AG10803 (cell line): ENCODE measurements at regions not wholly inside any gene's neighbourhood (a gene's known extent, or its start where the extent isn't known, plus 50 kb on each side); places are given as distances from the start of the nearest gene placed in this dataset.

Source experiments
- DNase-seq: peaks from one replicate; pipeline ENCODE4 v3.0.0; 2010; ENCODE audit warnings: low read depth
- H3K4me3 ChIP-seq: 2 replicates; pipeline ENCODE4 v1.5.1; 2011; ENCODE audit warnings: mild to moderate bottlenecking, low read length, control low read depth
- TF ChIP-seq, protein P1 (sequence below): conservative IDR thresholded peaks from 2 replicates; pipeline ENCODE4 v1.5.1; 2011; ENCODE audit warnings: mild to moderate bottlenecking, low read length, control low read depth, inconsistent platforms

GRCh38 chr13:84954636-84955035 is 844.6 kb downstream of the SLITRK6 start:
- H3K4me3 ChIP-seq = no peak overlapping the region

GRCh38 chr13:84951128-84951527 is 848.1 kb downstream of the SLITRK6 start:
- H3K4me3 ChIP-seq = no peak overlapping the region
- TF ChIP-seq, protein P1, sequence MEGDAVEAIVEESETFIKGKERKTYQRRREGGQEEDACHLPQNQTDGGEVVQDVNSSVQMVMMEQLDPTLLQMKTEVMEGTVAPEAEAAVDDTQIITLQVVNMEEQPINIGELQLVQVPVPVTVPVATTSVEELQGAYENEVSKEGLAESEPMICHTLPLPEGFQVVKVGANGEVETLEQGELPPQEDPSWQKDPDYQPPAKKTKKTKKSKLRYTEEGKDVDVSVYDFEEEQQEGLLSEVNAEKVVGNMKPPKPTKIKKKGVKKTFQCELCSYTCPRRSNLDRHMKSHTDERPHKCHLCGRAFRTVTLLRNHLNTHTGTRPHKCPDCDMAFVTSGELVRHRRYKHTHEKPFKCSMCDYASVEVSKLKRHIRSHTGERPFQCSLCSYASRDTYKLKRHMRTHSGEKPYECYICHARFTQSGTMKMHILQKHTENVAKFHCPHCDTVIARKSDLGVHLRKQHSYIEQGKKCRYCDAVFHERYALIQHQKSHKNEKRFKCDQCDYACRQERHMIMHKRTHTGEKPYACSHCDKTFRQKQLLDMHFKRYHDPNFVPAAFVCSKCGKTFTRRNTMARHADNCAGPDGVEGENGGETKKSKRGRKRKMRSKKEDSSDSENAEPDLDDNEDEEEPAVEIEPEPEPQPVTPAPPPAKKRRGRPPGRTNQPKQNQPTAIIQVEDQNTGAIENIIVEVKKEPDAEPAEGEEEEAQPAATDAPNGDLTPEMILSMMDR = no peak
- no peak for DNase-seq

More at GRCh38 chr13:84954636-84955035, 844.6 kb downstream of the SLITRK6 start:
- DNase-seq = no peak
- TF ChIP-seq, protein P1 = no peak

DNA sequence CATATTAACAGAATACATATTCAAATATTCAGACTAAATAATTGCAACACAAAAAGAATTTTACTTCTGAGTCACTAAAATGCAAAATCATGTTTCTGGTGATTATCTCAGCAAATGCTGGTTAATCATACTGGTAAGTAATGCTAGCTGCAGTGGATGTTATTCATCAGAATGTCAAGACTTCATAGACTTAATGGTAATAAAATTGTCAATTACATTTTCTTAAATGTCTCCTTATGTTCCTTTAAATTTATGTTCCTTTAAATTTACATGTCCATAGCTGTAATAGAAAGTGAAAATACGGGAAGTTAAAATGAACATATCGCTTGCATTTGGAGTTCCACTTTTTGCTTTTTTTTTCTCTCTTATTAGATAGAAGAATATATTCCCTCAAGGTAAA is 853.0 kb downstream of the SLITRK6 start:
- H3K4me3 ChIP-seq = no peak overlapping the region
- TF ChIP-seq, protein P1 = no peak
- DNase-seq = no peak

- TF ChIP-seq, protein P1 = no peak
- DNase-seq = no peak
- H3K4me3 ChIP-seq = no peak overlapping the region
Measured at GRCh38 chr13:84940798-84941197, 858.4 kb downstream of the SLITRK6 start.

DNA sequence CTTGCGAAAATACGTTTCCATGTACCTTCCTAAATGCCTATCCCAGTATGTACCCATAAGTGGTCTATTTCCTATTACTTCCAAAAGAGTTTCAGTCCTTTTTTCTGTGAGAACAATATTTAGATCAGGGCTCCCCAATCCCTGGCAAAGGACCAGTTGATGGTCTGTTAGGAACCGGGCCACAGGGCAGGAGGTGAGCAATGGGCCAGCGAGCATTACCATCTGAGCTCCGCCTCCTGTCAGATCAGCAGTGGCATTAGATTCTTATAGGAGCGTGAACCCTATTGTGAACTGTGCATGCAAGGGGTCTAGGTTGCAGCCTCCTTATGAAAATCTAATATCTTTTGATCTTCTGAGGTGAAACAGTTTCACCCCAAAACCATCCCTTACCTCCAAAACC is 859.1 kb downstream of the SLITRK6 start:
- TF ChIP-seq, protein P1 = no peak
- no peak for DNase-seq
- no peak overlapping the region for H3K4me3 ChIP-seq

DNA sequence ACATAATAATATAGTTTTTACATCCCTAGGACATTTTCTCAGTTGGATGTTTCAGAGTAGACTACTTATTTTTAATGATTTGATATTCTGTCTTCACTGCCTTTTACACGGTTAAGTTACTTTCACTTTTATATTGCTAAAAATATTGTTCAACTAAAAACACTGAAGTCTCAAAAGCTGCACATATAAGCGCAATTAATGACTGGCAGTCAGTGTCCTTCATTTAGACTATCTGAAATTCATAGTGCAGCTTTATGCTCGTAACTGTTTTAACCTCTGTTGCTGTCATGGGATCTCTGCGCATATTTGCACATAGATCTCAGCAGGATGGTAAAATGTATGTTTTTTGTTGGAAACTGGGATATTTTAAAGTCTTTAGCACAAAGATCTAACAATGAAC is 864.3 kb downstream of the SLITRK6 start:
- TF ChIP-seq, protein P1 = no peak
- no peak overlapping the region for H3K4me3 ChIP-seq
- no peak for DNase-seq

GRCh38 chr13:84933797-84934196 is 865.4 kb downstream of the SLITRK6 start:
- DNase-seq = no peak
- TF ChIP-seq, protein P1 = no peak
- no peak overlapping the region for H3K4me3 ChIP-seq
